Body of pancreas (tissue), 4 donors: ENCODE measurements at regions not wholly inside any gene's neighbourhood (a gene's known extent, or its start where the extent isn't known, plus 50 kb on each side); places are given as distances from the start of the nearest gene placed in this dataset.

ENCODE experiments used
- POLR2A ChIP-seq, 3 donors: fragments of 450-650 bp; IDR thresholded peaks; one replicate each; pipeline ENCODE4 v1.6.1; 2016; ENCODE audit warnings: antibody characterized with exemption in 3 of 3, mild to moderate bottlenecking in 2 of 3
- TF ChIP-seq, protein P1 (sequence below), 7 experiments: fragments of 450-650 bp in 4 of 7; fragments of 200-600 bp in 3 of 7; sonication (generic) in 3 of 7; IDR thresholded peaks; one replicate each; pipeline ENCODE4 v1.5.1; 2016 to 2019; ENCODE audit warnings: antibody characterized with exemption in 7 of 7

DNA sequence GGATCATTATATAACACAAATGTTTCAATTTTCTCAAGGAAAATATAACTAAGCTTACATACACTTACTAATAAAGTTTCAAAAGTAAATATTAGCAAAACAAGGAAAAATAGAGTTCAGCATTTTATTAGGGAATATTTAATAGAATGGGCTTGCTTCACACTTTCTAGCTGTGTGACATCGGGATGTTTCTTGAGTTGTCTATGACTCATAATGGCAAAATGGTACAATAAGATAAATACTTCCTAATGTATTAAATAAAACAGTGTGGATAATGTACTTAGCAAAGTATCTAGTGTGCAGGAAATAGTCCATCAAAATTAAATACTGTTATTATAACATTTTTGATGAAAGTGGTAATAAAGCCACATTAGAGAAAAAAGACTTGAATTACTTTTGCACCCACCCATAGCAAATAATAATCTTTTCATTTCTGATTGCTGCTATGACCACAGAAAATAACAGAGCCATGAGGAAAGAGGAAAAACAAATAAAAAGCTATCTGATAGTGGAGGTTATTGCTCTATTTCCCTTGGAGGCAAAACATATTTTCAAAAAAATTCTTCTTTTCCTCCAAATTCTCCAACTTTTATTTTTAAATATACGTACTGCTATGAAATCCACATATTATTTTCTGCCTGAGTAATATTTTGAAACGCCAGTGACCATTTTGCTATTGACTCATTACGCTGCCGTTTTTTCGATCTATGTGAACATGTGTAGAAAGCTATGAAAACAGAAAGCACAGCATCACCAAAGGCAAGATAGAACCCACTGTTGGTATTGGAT, 272.9 kb upstream of the KLF6 start:
- TF ChIP-seq, protein P1, sequence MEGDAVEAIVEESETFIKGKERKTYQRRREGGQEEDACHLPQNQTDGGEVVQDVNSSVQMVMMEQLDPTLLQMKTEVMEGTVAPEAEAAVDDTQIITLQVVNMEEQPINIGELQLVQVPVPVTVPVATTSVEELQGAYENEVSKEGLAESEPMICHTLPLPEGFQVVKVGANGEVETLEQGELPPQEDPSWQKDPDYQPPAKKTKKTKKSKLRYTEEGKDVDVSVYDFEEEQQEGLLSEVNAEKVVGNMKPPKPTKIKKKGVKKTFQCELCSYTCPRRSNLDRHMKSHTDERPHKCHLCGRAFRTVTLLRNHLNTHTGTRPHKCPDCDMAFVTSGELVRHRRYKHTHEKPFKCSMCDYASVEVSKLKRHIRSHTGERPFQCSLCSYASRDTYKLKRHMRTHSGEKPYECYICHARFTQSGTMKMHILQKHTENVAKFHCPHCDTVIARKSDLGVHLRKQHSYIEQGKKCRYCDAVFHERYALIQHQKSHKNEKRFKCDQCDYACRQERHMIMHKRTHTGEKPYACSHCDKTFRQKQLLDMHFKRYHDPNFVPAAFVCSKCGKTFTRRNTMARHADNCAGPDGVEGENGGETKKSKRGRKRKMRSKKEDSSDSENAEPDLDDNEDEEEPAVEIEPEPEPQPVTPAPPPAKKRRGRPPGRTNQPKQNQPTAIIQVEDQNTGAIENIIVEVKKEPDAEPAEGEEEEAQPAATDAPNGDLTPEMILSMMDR (IDR thresholded peaks at IDR 0.05), result no peak
- TF ChIP-seq POLR2A (IDR thresholded peaks at IDR 0.05), result no peak
